ENCODE measurements at regions not wholly inside any gene's neighbourhood (a gene's known extent, or its start where the extent isn't known, plus 50 kb on each side); places are given as distances from the start of the nearest gene placed in this dataset.

GRCh38 chr22:49353235-49353634 lies 474.4 kb downstream of the BRD1 start:
- Histone ChIP-seq H3K27me3 (ENCODE audit: insufficient read depth, poor library complexity, severe bottlenecking) (peaks cover 2% of the 10 kb centered on the region), H3K4me3 (replicated peaks; ENCODE audit: insufficient read depth, low read length) (no peak overlapping the region), H3K27ac (replicated peaks) (no peak overlapping the region)
- no peak for TF ChIP-seq POLR2AphosphoS5 (IDR thresholded peaks at IDR 0.05; ENCODE audit: low read depth)
- no peak for TF ChIP-seq GABPA (IDR thresholded peaks at IDR 0.05; ENCODE audit: low read depth)
- TF ChIP-seq REST (IDR thresholded peaks at IDR 0.05; ENCODE audit: insufficient replicate concordance, low read depth) = no peak
- TF ChIP-seq CTCF (IDR thresholded peaks at IDR 0.05; ENCODE audit: insufficient read depth, low read length) = no peak
- TF ChIP-seq SPI1 (IDR thresholded peaks at IDR 0.05; ENCODE audit: borderline replicate concordance, low read depth) = no peak
- DNase-seq (ENCODE audit: low read depth in 1 of 2, low spot score in 1 of 2) = no peak

GRCh38 chr22:49352361-49353169 lies 475.1 kb downstream of the BRD1 start:
- TF ChIP-seq CTCF (IDR thresholded peaks at IDR 0.05; ENCODE audit: insufficient read depth, low read length) = no peak
- no peak for TF ChIP-seq GABPA (IDR thresholded peaks at IDR 0.05; ENCODE audit: low read depth)
- no peak for TF ChIP-seq POLR2AphosphoS5 (IDR thresholded peaks at IDR 0.05; ENCODE audit: low read depth)
- TF ChIP-seq SPI1 (IDR thresholded peaks at IDR 0.05; ENCODE audit: borderline replicate concordance, low read depth) = no peak
- TF ChIP-seq REST (IDR thresholded peaks at IDR 0.05; ENCODE audit: insufficient replicate concordance, low read depth) = no peak
- no peak for DNase-seq (ENCODE audit: low read depth in 1 of 2, low spot score in 1 of 2)
- no peak overlapping the region for H3K4me3 ChIP-seq (replicated peaks; ENCODE audit: insufficient read depth, low read length)
- H3K27ac ChIP-seq (replicated peaks) = no peak overlapping the region
- H3K27me3 ChIP-seq (ENCODE audit: insufficient read depth, poor library complexity, severe bottlenecking) = peaks cover 2% of the 10 kb centered on the region

DNA sequence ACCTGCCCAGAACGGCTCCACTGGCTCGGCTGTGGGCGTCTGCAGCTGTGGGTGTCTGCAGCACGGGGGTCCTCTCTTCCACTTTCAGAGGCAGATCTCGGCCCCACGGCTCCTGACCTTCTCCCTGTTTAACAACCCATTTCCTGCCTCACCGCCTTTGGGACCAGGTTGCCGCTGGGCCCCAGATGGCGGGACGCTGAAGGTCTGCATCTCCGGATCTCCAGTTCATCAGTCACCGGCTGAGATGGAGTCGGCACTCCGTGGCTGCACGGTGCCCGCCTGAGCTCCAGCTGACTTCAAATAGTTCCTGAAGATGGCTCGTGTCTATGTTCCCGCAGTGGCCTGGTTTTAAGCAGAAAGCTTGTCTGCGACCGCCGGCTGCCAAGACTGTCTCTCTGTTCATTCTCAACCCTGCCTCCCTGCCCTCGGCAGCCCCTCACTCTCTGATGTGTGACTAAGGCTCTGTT lies 475.9 kb downstream of the BRD1 start:
- no peak for TF ChIP-seq POLR2AphosphoS5 (IDR thresholded peaks at IDR 0.05; ENCODE audit: low read depth)
- no peak for TF ChIP-seq SPI1 (IDR thresholded peaks at IDR 0.05; ENCODE audit: borderline replicate concordance, low read depth)
- TF ChIP-seq REST (IDR thresholded peaks at IDR 0.05; ENCODE audit: insufficient replicate concordance, low read depth) = no peak
- no peak for TF ChIP-seq GABPA (IDR thresholded peaks at IDR 0.05; ENCODE audit: low read depth)
- no peak for TF ChIP-seq CTCF (IDR thresholded peaks at IDR 0.05; ENCODE audit: insufficient read depth, low read length)
- Histone ChIP-seq H3K27me3 (ENCODE audit: insufficient read depth, poor library complexity, severe bottlenecking) (peaks cover 2% of the 10 kb centered on the region), H3K27ac (replicated peaks) (no peak overlapping the region), H3K4me3 (replicated peaks; ENCODE audit: insufficient read depth, low read length) (no peak overlapping the region)
- DNase-seq (ENCODE audit: low read depth in 1 of 2, low spot score in 1 of 2) = no peak

All from HL-60 (cell line).